ENCODE measurements at regions not wholly inside any gene's neighbourhood (a gene's known extent, or its start where the extent isn't known, plus 50 kb on each side); places are given as distances from the start of the nearest gene placed in this dataset.

DNA sequence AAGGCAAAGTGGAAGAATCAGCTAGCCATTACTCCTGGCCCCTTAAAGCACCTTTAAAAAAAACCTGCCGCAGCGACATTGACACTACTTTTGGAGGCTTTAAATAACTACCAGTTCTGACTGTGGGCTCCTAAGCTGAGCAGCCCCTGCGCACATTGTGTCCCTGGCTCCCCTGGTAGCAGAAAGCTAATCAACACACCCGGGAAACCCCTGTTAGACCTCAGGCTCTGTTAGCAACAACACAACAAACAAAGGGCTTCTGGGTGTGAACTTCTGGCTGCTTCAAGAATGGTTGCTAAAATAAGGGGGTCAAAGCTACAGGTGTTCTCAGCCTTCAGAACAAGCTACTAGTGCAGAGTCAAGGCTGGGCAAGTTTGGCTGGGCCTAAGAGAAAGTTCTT, 83.6 kb downstream of the TMEM100 start:
- no peak for TF ChIP-seq POLR2A (IDR thresholded peaks at IDR 0.05)
- TF ChIP-seq, protein P1, sequence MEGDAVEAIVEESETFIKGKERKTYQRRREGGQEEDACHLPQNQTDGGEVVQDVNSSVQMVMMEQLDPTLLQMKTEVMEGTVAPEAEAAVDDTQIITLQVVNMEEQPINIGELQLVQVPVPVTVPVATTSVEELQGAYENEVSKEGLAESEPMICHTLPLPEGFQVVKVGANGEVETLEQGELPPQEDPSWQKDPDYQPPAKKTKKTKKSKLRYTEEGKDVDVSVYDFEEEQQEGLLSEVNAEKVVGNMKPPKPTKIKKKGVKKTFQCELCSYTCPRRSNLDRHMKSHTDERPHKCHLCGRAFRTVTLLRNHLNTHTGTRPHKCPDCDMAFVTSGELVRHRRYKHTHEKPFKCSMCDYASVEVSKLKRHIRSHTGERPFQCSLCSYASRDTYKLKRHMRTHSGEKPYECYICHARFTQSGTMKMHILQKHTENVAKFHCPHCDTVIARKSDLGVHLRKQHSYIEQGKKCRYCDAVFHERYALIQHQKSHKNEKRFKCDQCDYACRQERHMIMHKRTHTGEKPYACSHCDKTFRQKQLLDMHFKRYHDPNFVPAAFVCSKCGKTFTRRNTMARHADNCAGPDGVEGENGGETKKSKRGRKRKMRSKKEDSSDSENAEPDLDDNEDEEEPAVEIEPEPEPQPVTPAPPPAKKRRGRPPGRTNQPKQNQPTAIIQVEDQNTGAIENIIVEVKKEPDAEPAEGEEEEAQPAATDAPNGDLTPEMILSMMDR (IDR thresholded peaks at IDR 0.05): no peak
